ENCODE measurements at regions not wholly inside any gene's neighbourhood (a gene's known extent, or its start where the extent isn't known, plus 50 kb on each side); places are given as distances from the start of the nearest gene placed in this dataset.

DNA sequence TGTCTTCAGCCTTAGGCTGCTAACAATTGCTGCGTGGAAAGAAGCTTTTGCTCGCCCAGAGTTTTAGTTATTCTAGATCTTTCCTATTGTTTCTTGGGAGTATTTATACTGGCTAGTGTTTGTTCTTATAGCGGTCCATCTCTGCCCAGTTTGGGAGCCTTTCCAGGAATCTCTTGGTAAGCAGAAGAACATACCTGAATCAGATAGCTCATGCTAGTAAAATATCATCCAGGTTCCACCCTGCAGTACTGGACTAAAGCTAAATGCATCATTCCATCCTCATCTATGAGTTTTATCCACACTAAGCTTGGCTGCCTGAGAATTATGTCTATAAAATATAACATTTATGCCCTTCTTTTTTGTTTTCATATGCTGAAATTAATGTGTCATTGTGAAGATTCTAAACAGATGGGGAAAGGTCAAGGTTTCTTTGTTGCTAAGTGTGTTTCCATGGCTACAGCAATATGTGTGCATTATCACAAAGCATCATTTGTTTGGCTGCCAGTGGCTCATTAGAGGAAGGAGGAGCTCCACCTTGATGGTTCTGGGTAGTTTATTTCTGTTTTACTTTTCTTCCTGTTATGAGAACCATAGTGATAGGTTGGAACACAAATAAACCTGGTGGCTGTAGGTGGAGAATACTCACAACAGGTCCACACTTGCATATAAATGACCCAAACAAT lies 182.8 kb downstream of the PIK3C3 start:
- DNase-seq, result no peak

DNA sequence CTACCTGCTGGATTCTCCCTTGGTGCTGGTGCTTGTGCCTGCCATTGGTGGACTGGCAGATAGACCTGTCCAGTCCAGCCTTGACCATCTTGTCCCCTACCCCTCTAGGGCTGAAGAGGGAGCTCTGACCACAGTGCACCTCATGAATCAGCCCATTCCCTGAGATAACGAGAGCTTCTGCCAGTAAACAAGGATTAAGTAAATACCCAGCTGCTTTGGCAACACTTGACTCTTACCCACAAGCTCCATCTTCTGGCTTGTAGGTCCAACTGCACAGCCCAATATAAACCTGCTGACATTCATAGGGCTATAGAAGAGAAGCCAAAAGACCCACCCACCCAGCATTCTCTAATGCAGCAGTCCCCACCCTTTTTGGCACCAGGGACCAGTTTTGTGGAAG lies 186.4 kb downstream of the PIK3C3 start:
- DNase-seq, result no peak

DNA sequence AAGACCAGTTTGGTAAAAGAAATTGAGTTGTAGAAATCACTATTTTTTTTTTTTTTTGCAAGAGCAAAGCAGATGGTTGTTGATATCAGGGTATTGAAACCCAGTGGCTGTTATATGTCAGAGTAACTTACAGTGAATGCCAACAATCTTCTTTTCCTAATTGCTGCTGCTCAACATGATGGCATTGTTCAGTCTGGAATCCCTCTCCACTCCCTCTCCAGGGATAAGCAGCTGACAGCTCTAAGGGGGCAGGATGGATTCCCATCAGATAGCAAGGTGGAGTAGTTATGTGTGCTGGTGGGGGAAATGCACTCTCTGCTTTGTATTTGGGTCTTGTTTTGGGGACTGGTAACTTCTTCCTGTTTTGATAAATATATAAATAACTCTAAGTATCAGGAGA lies 200.0 kb downstream of the PIK3C3 start:
- DNase-seq, result no peak

DNA sequence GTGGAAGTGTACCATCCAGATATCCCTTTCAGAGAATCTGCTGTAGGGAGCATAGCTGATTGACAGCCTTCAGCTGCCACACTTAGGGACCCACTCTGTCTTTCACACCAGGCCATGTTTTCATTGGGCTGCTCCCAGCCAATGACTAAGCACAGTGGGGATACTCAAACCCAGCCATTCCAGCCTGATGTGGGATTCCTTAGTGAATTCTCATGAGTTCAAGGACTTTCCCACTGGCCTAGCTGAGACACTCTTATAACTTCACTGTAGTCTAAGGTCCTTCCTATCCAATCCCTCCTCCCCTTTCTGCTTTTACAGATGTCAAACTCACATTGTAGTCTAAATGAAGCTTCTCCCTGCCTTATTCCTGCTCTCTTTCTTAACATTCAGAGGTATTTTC lies 201.2 kb downstream of the PIK3C3 start:
- DNase-seq, result no peak

DNA sequence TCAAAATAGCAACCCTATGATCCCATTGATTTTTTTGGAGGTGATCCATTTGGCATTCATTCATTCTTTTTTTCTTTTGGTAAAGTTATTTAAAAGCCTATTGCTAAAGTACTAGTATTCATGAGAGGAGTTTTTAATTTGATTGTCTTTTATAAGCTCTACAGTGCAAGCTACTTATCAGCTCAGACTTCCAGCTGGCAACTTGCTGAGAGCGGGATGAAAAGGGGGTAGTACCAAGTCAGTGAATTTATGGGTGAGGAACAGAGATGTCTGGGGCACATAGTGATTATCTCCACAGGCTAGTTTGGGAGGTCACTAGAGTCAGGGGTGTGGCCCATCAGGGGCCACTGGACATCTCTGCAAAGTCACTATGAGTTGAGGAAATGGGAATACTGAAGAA lies 202.4 kb downstream of the PIK3C3 start:
- no peak for DNase-seq

DNA sequence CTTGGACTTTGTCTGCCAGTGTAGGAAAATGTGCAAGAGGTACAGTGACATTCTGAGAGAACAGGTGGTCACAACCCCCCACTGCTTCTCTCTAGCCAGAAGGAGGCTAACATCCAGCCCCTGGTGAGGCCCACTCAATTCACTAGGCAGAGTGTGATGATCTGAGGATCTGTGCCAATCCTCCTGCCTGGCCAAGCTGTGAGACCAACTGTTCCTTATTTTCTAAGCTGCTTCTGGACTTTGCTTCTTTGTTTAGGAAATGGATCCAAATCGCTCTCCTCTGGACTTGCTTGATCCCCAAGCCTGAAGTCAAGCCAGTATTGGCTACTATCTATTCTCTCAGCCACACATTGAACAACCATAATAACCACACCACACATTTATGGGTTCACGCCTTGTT lies 202.8 kb downstream of the PIK3C3 start:
- DNase-seq, result peak; percentile 5

DNA sequence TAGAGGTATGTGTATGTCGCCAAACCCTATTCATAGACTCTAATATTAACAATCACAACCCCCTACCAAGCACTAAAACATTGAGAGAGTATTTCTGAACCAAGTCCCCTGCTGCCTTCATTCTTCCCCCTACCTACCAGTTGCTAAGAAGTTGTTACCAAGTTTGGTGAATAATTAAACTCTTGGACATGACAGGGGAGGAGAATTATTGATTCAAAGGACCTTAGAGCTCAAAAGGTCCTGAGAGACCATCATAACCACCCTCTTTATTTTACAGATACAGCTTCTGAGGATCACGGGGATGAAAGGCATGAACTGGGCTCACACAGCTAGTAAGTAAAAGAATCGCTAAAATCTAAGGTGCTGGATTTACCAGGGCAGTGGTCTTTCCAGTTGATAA lies 204.1 kb downstream of the PIK3C3 start:
- DNase-seq, result no peak

DNA sequence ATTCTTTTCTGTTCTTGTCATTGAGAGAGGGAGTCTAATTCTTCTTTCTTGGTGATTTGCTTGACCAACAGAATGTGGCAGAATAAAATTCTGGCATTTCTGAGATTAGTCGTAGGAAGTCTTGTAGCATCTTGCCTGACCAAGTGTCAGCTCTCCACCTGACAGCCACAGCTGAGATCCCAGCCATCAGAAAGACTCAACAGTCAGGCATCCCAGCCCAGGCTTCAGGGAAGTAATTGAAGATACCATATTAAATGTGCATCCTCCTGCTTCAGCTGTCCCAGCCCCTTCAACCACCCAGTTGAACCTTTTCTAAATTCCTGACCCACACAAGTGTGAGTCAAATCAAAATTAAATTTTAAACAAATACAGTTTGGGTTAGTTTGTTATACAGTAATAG lies 208.3 kb downstream of the PIK3C3 start:
- DNase-seq, result no peak

DNA sequence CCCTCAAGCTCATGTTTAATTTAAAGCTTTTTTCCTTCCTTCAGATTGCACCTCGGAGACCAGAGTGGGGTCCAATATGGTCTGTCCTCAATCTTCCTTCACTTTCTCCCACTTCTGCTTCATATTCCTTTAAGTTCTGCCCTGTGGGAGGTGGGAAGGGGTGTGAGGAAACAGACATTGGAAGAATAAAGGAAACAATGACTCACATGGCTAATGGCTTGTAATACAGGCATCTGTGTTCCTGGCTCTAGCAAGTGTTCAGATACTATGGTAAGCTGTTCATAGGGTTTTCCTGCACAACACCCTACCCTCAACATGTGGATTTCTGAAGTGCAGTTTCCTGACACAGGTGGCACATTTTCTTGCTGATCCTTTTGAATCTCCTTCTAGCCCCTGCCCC lies 209.5 kb downstream of the PIK3C3 start:
- DNase-seq, result no peak

DNA sequence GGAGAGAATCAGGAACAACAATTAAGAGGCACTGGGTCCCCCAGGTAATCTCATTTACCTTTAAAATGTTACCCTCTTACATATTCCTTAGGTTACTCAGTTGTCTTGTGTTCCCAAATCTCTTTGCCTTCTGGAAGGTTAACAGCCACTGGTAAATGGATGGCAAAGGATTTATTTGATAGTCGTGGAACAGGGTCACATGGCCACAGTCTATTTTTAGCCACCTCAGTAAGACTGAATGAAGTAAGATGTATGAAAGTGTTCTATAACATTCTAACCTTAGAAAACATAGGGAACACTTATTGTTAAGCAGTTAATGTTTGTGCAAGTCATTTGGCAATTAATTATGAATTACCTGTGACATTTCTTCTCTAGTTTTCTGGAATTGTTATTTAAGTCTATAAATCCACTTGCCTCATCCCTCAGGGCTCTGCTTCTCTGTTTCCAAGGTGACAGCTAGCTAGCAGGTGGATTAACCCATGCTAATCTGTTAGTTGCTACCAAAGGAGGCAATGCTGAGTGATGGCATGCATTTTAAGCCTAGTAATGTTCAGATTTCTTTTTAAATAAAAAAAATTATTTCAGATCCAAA lies 211.0 kb downstream of the PIK3C3 start:
- DNase-seq, result no peak

DNA sequence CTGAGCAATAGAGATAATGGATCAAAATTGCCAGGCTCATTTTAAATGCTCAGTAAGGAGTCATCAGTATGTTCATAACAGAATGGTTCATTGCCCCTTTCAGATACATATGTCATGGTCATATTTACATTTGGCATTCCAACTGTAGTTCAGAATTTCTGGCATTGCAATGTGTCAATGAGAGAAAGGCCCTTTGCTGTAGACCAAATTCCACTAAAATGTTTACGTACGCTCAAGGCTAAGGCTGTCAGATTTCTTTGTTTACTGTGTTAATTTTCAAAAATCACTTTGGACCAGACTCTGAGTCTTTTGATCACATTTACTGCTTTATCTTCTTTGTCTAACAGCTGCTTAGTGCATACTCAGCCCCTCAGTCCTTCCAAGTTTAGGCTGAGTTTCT lies 213.5 kb downstream of the PIK3C3 start:
- no peak for DNase-seq

DNA sequence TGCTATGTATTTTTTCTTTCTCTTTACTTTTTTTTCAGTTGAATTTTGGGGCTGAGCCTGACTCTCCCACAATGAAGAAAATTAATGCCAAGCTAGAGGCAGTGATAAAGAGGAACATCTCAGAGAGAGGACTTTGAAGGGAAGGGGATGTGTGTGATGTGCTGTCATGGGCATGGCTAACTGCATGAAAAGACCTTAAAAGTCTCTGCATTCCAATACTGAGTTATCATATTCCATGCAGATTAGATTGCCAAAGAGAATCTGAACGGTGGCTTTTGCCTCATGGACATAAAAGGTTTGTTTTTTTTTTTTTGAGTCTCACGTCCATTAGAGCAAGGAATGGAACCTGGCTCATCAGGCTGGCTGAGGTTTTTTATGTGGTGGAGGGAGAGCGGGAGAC lies 213.9 kb downstream of the PIK3C3 start:
- no peak for DNase-seq

DNA sequence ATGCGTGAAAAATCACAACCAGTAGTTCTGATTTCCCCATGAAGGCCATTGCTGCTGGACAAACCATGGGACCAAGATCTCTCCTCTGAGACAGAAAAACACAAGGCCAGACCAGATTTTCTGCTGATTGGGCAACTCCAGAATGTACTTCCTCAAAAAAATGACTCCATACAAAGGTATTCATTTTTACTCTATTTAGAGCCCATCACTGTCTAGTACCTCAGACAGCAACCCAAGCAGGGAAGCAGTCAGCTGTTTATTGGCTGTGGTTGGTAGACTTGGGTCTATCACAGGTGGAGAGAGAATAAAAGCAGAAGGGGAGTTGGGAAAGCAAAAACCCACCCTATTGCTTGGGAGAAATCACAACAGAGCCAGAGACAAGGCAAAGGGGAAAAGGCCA lies 219.9 kb downstream of the PIK3C3 start:
- DNase-seq, result peak; percentile 13

DNA sequence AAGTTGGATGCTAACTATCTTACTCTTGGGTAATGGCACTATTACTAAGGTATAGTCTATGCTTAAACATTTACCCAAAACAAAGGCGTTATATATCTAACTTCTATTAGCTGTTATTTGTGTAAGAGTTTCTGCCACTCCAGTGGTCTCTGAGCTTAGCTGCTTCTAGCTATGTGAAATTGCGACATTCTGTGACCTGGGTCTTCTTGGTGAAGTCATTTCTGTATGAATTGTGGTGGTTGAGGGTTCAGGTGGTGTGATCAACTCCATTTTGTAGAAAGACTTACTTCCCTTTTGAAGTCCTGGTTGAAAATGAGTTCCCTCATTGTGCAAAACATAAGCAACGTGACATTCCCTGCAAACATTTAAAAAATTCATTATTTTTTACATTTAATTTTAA lies 221.6 kb downstream of the PIK3C3 start:
- DNase-seq, result no peak

DNA sequence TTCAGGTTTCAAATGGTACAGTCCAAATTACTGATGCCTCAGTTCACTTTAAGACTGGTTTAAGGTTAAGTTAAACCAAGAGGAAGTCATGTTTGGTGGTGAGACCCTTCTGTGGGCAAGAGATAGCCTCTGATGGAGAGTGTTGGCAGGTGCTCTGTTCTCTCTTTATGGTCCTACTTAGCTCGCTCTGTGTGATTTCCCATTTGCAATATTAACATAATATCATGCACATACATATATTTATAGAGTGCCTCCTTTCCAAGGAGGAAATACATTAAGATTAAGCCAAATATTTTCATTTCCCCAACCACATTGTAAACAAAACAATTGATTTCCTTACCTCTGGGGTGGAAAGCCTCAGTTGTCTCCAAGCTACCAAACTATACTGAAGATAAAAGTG lies 222.4 kb downstream of the PIK3C3 start:
- DNase-seq, result no peak

DNA sequence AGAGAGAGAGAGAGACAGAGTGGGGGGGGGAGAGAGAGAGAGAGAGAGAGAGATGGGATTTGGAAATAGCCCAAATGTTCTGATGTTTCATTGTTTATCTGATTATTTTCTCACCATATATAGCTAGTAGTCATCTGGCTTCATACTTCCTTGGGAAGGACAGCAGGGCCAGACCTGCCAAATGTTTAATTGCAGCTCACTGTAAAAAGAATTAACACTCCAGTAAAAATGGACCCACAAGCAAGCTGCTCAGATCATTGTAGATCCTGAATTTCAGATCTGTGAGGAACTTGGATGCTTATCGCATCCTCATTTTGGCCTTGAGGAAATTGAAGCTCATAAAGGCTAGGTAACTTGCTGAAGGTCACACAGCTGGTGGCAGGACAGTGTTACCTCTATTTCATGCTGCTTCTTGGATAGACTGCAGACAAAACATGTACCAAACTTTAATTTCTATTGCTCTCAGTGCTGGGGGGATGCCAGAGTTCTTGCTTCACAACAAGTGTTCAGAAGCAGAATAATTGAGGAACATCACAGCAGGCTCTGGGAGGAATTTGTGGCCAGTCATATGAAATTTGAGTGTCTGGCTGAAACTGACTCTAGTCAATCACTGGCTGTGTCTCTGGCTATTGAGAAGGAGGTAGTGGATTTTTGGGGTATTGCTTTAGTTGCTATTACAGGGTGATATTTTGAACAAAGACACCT lies 223.5 kb downstream of the PIK3C3 start:
- no peak for DNase-seq

DNA sequence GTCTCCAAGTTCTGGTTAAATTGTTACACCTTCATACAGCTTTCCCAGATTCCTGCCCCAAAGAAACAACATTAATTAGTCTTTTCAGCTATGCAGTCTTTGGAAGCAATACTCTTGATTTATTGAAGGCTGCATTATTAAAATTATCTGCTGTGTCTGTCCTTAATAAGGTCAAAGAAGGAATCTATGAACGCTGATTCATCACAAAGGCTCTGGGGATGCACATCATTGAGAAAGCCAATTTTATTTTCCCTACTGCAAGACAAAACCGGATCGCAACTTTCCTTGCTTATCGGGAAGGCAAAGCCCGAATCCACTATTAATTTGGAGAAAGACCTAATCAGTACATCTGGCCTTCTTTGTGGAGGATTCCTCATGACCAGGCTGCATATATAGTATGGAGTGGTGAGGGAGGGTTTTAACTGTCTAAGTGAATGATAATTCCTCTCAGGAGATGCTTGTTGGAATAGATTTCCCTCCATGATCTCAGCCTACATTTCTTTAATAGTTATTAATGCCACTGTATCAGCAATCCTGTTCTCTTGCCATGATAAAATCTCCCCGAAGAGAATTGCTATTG lies 224.6 kb downstream of the PIK3C3 start:
- DNase-seq, result no peak

DNA sequence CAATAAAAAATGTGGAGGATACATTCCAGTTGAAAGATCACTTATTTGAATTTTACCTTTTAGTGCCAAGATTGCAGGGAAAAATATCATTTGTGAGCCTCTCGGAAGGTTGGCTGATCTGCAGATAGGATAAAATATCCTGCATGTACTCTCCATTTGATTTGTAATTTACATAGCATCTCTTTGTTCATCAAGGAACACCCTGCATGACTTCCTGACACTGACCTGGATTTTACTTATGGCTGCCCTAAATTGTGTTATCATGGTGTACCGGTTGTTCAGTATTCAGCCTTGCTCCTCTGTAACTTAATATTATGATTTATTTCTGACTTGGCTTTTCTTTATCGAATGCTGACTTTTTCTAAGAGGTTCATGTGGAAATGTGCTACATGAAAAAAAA lies 226.4 kb downstream of the PIK3C3 start:
- no peak for DNase-seq

DNA sequence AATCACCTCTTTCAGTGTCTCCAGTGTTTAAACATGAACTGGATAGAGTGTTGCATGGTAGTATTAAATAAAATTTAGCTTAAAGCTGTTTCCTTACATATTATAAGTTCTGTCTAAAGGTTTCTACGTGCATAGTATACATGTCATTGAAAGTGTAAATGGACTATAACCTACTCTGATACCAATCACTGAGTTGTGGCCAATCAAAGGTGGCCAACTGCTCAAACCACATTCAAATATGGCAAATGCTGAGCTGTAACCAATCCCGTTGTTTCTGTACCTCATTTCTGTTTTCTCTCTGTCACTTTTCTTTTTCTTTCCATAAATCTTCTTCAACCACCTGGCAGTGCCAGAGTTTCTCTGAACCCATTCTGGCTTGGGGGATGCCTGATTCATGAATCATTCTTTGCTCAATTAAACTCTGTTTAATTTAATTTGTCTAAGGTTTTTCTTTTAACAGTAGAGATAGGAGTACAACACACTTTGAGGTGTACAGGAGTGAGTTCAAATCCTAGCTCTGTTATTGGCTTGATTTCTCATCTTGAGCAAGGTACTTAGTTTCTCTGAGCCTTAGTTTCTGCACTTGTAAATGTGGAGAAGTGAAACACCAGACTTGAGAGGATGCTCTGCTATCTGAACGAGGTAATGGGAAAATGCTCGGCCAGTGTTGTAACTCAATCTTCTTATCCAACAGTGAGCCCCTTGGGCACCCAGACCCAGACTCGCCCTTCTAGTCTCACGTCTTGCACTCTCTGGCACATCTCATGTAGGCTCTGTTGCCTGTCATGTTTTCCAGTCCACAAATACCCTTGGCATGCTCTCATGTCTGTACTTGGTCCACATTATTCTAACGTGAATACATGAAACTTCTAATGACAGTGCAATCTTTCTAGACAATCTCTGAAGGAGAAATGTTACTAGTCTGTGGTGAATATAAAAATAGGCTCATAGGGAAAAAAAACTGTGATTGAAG lies 228.0 kb downstream of the PIK3C3 start:
- no peak for DNase-seq

DNA sequence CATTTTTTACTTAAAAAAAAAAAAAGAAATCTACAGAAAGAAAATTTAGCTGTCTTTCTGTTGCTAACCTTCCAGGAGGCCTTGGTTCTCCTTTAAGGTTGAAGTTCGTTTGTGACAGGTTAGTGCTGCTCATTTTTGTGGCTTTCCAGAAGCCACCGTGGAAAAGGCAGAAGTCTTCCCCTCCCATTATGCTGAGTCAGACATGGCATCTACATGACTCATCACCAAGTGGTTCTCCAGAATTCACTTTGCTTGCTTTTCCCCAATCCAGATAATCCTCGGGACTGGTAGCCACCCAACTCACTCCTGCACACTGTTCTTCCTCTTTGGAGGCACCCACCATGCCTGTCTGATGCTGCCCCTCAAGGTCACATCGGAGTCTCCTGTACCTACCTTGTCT lies 228.7 kb downstream of the PIK3C3 start:
- DNase-seq, result no peak

DNA sequence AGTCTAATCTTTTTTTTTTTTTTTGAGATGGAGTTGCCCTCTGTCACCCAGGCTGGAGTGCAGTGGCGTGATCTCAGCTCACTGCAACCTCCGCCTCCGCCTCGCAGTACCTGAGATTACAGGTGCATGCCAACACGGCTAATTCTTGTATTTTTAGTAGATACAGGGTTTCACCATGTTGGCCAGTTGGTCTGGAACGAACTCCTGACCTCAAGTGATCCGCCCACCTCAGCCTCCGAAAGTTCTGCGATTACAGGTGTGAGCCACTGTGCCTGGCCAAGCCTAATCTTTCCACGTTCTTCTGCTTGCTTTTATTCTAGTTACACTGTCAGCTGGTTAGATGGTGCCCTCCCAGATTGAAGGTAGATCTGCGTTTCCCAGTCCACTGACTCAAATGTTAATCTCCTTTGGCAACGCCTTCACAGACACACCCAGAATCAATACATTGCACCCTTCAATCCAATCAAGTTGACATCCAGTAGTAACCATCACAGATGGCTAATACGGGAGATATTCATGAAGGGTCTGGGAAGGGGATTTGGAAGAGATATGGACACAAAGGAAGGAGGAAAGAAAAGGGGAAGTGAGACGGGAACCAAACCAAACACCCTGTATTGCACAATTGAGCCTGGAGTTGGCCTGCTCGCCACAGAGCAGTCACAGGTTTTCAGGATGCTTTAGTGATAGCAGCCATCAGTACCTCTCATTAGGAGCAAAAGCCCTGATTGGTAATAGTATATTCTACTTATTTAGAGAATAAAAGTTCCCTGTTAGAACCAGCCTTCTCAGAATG lies 229.8 kb downstream of the PIK3C3 start:
- no peak for DNase-seq

DNA sequence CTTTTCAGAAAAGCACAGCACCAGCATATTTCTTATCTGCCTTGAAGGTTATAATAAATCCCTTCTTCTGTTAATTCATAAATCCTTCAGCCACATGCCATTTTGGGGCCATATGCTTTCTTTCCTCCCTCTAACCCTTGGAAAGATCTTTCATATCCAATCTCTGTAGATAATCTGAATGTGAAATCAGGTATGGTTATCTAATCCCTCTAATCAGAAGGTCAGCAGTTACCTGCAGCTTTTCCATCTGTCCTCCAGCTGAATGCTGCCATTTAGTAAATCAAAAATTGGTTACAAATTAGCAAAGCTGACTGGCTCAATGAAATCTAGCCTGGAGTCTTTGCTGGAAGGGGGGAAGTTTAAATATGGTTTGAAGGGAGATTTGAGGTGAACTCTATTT lies 230.5 kb downstream of the PIK3C3 start:
- DNase-seq, result no peak
